ENCODE measurements at regions not wholly inside any gene's neighbourhood (a gene's known extent, or its start where the extent isn't known, plus 50 kb on each side); places are given as distances from the start of the nearest gene placed in this dataset.

DNA sequence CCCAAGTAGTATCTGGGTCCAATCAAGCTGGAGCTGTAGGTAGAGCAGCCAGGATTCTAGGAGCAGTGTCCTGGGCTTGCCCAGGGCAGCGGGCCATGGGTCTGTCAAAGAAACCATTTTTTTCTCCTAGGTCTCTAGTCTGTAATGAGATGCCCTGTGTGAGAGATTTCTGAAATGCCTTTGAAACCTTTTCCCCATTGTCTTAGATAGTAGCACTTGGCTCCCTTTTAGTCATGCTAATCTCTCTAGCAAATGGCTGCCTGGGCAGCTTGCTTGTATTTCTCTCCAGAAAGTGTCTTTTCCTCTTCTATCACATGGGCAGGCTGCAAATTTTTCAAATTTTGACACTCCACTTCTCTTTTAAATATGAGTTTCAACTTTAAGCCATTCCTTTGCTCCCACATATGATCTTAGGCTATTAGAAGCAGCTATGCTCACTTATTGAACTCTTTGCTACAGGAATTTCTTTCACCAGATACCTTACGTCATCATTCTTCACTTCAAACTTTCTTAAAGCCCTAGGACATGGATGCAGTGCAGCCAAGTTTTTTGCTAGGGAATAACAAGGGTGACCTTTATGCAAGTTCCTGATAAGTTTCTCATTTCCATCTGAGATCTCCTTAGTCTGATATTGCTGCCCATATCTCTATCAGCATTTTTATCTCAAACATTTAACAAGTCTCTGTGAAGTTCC, 890.2 kb upstream of the VRK2 start:
- DNase-seq (ENCODE audit: low spot score): no peak
- WGBS (ENCODE audit: low lambda C conversion rate, missing lambda C conversion rate): 81% methylated on average over 2 of the region's 2 CpGs

DNA sequence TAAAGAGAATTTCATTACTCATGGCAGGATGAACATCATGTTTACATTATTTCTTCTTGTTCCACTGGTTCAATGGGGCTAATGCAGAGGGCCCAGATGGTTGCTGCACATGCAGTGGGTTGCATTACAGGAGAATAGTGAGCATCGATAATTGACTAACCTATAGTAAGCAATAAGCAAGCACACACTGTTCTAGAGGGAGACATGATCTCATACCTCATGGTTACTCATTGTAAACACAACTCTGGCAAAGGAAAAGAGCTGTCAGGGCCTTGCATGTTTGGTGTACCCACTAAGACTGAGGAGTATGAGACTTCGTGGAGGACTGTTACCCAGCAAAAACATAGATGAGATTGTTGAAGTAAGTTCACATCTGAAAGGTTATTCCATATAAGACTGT, 885.6 kb upstream of the VRK2 start:
- H3K79me2 ChIP-seq: no peaks in the 10 kb centered on the region
- 88% methylated on average over 2 of the region's 2 CpGs for WGBS (ENCODE audit: low lambda C conversion rate, missing lambda C conversion rate)
- H3K27ac ChIP-seq: no peak overlapping the region
- H3K27me3 ChIP-seq: no peaks in the 10 kb centered on the region
- H3K4me3 ChIP-seq: no peak overlapping the region
- no peaks in the 10 kb centered on the region for H3K36me3 ChIP-seq (replicated peaks; ENCODE audit: insufficient read depth, low read depth)
- H3K9me2 ChIP-seq (replicated peaks; ENCODE audit: insufficient read depth): no peaks in the 10 kb centered on the region
- no peaks in the 10 kb centered on the region for H3K9me3 ChIP-seq (ENCODE audit: low read depth)
- TF ChIP-seq EZH2phosphoT487 (IDR thresholded peaks at IDR 0.05; ENCODE audit: low read depth, severe bottlenecking, unreplicated experiment) (no peak), EZH2 (IDR thresholded peaks at IDR 0.05; ENCODE audit: borderline replicate concordance) (no peak)
- TF ChIP-seq, protein P1, sequence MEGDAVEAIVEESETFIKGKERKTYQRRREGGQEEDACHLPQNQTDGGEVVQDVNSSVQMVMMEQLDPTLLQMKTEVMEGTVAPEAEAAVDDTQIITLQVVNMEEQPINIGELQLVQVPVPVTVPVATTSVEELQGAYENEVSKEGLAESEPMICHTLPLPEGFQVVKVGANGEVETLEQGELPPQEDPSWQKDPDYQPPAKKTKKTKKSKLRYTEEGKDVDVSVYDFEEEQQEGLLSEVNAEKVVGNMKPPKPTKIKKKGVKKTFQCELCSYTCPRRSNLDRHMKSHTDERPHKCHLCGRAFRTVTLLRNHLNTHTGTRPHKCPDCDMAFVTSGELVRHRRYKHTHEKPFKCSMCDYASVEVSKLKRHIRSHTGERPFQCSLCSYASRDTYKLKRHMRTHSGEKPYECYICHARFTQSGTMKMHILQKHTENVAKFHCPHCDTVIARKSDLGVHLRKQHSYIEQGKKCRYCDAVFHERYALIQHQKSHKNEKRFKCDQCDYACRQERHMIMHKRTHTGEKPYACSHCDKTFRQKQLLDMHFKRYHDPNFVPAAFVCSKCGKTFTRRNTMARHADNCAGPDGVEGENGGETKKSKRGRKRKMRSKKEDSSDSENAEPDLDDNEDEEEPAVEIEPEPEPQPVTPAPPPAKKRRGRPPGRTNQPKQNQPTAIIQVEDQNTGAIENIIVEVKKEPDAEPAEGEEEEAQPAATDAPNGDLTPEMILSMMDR (IDR thresholded peaks at IDR 0.05; ENCODE audit: poor library complexity): no peak
- no peaks in the 10 kb centered on the region for H4K20me1 ChIP-seq (ENCODE audit: insufficient read depth, poor library complexity, severe bottlenecking)
- no peaks in the 10 kb centered on the region for H3K4me1 ChIP-seq (ENCODE audit: insufficient read depth)
- no peak overlapping the region for H2AFZ ChIP-seq
- no peak overlapping the region for H3K4me2 ChIP-seq
- DNase-seq (ENCODE audit: low spot score): no peak

More for the DNA sequence above, 890.2 kb upstream of the VRK2 start:
- no peak overlapping the region for H3K4me3 ChIP-seq
- no peak for TF ChIP-seq EZH2phosphoT487 (IDR thresholded peaks at IDR 0.05; ENCODE audit: low read depth, severe bottlenecking, unreplicated experiment)
- TF ChIP-seq, protein P1 (IDR thresholded peaks at IDR 0.05; ENCODE audit: poor library complexity): no peak
- no peak for TF ChIP-seq EZH2 (IDR thresholded peaks at IDR 0.05; ENCODE audit: borderline replicate concordance)
- no peak overlapping the region for H3K27ac ChIP-seq
- H3K9me3 ChIP-seq (ENCODE audit: low read depth): no peaks in the 10 kb centered on the region
- no peak overlapping the region for H3K4me2 ChIP-seq
- no peaks in the 10 kb centered on the region for H3K4me1 ChIP-seq (ENCODE audit: insufficient read depth)
- H3K27me3 ChIP-seq: no peaks in the 10 kb centered on the region
- H3K36me3 ChIP-seq (replicated peaks; ENCODE audit: insufficient read depth, low read depth): no peaks in the 10 kb centered on the region
- H2AFZ ChIP-seq: no peak overlapping the region
- H4K20me1 ChIP-seq (ENCODE audit: insufficient read depth, poor library complexity, severe bottlenecking): no peaks in the 10 kb centered on the region
- no peaks in the 10 kb centered on the region for H3K79me2 ChIP-seq
- H3K9me2 ChIP-seq (replicated peaks; ENCODE audit: insufficient read depth): no peaks in the 10 kb centered on the region

DNA sequence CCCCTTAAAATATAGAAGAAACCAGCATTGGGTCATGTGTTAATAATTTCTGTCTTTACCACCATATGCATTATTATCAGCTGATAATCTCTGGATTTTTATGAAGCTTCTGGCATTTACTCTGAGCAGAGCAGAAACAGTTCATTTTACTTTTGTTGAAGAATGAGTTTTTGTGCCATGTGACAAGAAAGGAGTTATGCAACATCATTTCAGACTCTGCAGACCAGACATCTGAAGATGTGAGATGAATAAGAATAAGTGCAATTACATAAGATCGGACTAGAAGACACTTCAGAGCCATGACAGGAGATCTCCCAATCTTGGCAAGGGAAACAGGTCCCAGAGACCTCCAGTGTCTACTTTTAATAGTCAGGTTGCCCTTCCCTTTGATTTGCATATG, 869.4 kb upstream of the VRK2 start:
- H4K20me1 ChIP-seq (ENCODE audit: insufficient read depth, poor library complexity, severe bottlenecking): no peaks in the 10 kb centered on the region
- no peak overlapping the region for H3K4me2 ChIP-seq
- no peaks in the 10 kb centered on the region for H3K9me3 ChIP-seq (ENCODE audit: low read depth)
- no peak for DNase-seq (ENCODE audit: low spot score)
- H3K4me3 ChIP-seq: no peak overlapping the region
- no peaks in the 10 kb centered on the region for H3K36me3 ChIP-seq (replicated peaks; ENCODE audit: insufficient read depth, low read depth)
- 77% methylated on average over 1 of the region's 1 CpG for WGBS (ENCODE audit: low lambda C conversion rate, missing lambda C conversion rate)
- H3K9me2 ChIP-seq (replicated peaks; ENCODE audit: insufficient read depth): no peaks in the 10 kb centered on the region
- no peak overlapping the region for H2AFZ ChIP-seq
- H3K4me1 ChIP-seq (ENCODE audit: insufficient read depth): no peaks in the 10 kb centered on the region
- H3K27me3 ChIP-seq: no peaks in the 10 kb centered on the region
- no peak for TF ChIP-seq EZH2 (IDR thresholded peaks at IDR 0.05; ENCODE audit: borderline replicate concordance)
- TF ChIP-seq EZH2phosphoT487 (IDR thresholded peaks at IDR 0.05; ENCODE audit: low read depth, severe bottlenecking, unreplicated experiment): no peak
- TF ChIP-seq, protein P1 (IDR thresholded peaks at IDR 0.05; ENCODE audit: poor library complexity): no peak
- H3K79me2 ChIP-seq: no peaks in the 10 kb centered on the region
- no peak overlapping the region for H3K27ac ChIP-seq

All from hepatocyte (in vitro differentiated cells).